Heart left ventricle (tissue), 16 donors: ENCODE measurements at regions not wholly inside any gene's neighbourhood (a gene's known extent, or its start where the extent isn't known, plus 50 kb on each side); places are given as distances from the start of the nearest gene placed in this dataset.

Experiments used
- ATAC-seq, 4 donors: fragments of 200-7000 bp; cut with Tn5 transposase; one replicate each; pipeline ENCODE4 v1.9.1; 2020 to 2022; ENCODE audit warnings: moderate library complexity in 4 of 4, mild to moderate bottlenecking in 3 of 4, moderate number of reproducible peaks in 1 of 4
- DNase-seq, 5 donors: peaks; one replicate each; pipeline ENCODE4 v3.0.0-alpha.2; 2020
- H3K27ac ChIP-seq, 12 donors: fragments of 200-600 bp; sonication (generic) in 4 of 12; one replicate each; pipeline versions ENCODE4 v1.5.0 to v1.8.0; 2016 to 2022; ENCODE audit warnings: mild to moderate bottlenecking in 2 of 12
- H3K27me3 ChIP-seq, 9 donors: fragments of 200-600 bp; sonication (generic) in 2 of 9; one replicate each; pipeline versions ENCODE4 v1.5.1 to v1.8.0; 2016 to 2022; ENCODE audit warnings: mild to moderate bottlenecking in 3 of 9
- H3K36me3 ChIP-seq, 9 donors: fragments of 200-600 bp; sonication (generic) in 2 of 9; one replicate each; pipeline versions ENCODE4 v1.5.0 to v1.8.0; 2018 to 2022; ENCODE audit warnings: mild to moderate bottlenecking in 2 of 9
- H3K4me1 ChIP-seq, 12 donors: fragments of 200-600 bp; sonication (generic) in 4 of 12; one replicate each; pipeline versions ENCODE4 v1.5.0 to v1.8.0; 2016 to 2022; ENCODE audit warnings: mild to moderate bottlenecking in 3 of 12
- H3K4me3 ChIP-seq, 12 donors: fragments of 200-600 bp; sonication (generic) in 4 of 12; one replicate each; pipeline versions ENCODE4 v1.5.0 to v1.8.0; 2017 to 2022; ENCODE audit warnings: mild to moderate bottlenecking in 9 of 12, moderate library complexity in 4 of 12
- H3K9me3 ChIP-seq, 12 donors: fragments of 200-600 bp; sonication (generic) in 4 of 12; one replicate each; pipeline versions ENCODE4 v1.5.0 to v1.8.0; 2016 to 2022; ENCODE audit warnings: mild to moderate bottlenecking in 1 of 12
- POLR2A ChIP-seq, 2 donors: fragments of 450-650 bp; IDR thresholded peaks; one replicate each; pipeline ENCODE4 v1.6.1; 2017; ENCODE audit warnings: antibody characterized with exemption in 2 of 2, mild to moderate bottlenecking in 2 of 2, moderate library complexity in 2 of 2
- WGBS, 4 donors: extraction: QIAGEN DNeasy Blood & Tissue Kit in 2 of 4; methylation state at CpG; one replicate each; pipeline versions ENCODE4 v1.1.5 to v1.1.7; 2013 to 2018; 5-methylcytosine and 5-hydroxymethylcytosine counted together
- intact Hi-C, 10 donors: fragments of 100-400 bp; cut with DNase I; formaldehyde crosslinking; loops; one replicate each; pipeline versions ENCODE4 v1.11.1 to v1.14.2; 2022
- TF ChIP-seq, protein P1 (sequence below), 12 donors: fragments of 200-600 bp; sonication (generic) in 4 of 12; IDR thresholded peaks; one replicate each; pipeline versions ENCODE4 v1.5.0 to v1.8.0; 2018 to 2022; ENCODE audit warnings: antibody characterized with exemption in 12 of 12, mild to moderate bottlenecking in 5 of 12
- donor health status: ischemic (EF 13 %, LVEDD 7.1; RV severe dilation, severe dysfunction).
- donor health status: healthy with polysubstance abuse.
- donor health status: DM: no; HTN: yes; CAD: no.
- donor health status: DM: no; HTN: no; CAD: no.
- donor health status: ischemic (EF 25% LVEDD 6.9; RV normal size, moderate dysfunction).
- donor health status: ischemic (EF 25% LVEDD 5.7; RV mildly dilated, moderate dysfunction).
- donor health status: healthy.
- donor health status: DM: yes; HTN: yes; CAD: no.
- donor health status: ischemic (EF 35%, LVEDD 5.7; RV mildly dilated, moderate dysfunction).
- donor health status: nonischemic (EF 11% LVEDD 7.7; RV severe dilation, severe dysfunction).
- donor health status: DM: yes; HTN: yes; CAD: no.
- donor health status: PGD.
- donor health status: ischemic (EF 29% LVEDD 5.4; RV normal size, mild dysfunction).
- donor health status: nonischemic (EF 23%, LVEDD 6.1; RV moderate dilation, normal function).

DNA sequence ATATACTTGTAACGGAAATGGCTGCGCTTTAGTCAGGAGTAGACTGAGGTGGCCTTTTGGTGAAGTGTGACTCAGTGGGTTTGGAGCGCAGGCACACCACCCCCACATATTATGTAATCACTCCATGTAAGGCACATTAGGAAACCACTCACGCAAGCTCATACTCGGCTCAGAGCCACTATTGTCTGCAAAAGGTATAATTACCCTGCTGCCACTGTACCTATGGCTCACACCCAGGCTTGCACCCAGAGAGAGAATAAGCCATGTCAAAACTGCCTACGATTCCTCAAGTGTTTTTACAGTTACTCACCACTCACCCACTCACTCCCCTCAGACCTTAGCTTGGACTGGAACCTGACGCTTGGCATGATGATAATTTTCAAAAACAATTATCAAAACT lies 611.9 kb upstream of the CCDC54 start:
- TF ChIP-seq, protein P1, sequence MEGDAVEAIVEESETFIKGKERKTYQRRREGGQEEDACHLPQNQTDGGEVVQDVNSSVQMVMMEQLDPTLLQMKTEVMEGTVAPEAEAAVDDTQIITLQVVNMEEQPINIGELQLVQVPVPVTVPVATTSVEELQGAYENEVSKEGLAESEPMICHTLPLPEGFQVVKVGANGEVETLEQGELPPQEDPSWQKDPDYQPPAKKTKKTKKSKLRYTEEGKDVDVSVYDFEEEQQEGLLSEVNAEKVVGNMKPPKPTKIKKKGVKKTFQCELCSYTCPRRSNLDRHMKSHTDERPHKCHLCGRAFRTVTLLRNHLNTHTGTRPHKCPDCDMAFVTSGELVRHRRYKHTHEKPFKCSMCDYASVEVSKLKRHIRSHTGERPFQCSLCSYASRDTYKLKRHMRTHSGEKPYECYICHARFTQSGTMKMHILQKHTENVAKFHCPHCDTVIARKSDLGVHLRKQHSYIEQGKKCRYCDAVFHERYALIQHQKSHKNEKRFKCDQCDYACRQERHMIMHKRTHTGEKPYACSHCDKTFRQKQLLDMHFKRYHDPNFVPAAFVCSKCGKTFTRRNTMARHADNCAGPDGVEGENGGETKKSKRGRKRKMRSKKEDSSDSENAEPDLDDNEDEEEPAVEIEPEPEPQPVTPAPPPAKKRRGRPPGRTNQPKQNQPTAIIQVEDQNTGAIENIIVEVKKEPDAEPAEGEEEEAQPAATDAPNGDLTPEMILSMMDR (IDR thresholded peaks at IDR 0.05), result no peak
- no peak for TF ChIP-seq POLR2A (IDR thresholded peaks at IDR 0.05)
- Histone ChIP-seq H3K36me3 (no peaks in the 10 kb centered on the region), H3K4me3 (no peak overlapping the region), H3K9me3 (peaks cover 0 to 5% (median 0%) of the 10 kb centered on the region in 12 donors), H3K27me3 (no peaks in the 10 kb centered on the region), H3K4me1 (no peaks in the 10 kb centered on the region), H3K27ac (no peak overlapping the region)
- intact Hi-C loops, result no loop called here
- 82 to 88% (median 86%) methylated on average over 7 of the region's 7 CpGs for WGBS, 4 donors
- no peak for ATAC-seq
- DNase-seq, result no peak

DNA sequence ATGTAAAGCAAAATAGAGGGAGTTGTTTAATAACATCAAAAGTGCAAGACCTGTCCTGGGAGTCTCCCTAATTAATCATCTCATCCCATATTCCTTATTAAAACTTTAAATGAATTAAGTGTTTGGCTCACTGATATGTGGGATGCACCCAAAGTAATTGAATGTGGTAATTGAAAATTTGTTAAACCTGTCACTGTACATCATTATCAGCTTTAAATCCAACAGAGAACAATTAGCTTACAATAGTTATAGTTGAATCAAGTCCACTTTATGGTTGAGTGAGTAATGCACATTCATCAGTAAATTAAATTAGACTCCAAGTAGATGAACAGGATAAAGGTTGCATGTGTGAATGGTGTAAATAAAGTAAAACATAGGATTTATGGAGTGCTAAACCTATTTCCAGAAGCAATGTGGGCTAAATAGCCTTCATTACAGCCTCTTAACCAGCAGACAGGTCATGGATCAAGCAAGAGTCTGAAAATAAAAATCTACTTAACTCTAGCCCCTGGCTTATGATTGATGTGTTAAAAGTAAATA lies 608.2 kb upstream of the CCDC54 start:
- H3K27ac ChIP-seq, result no peak overlapping the region
- no peaks in the 10 kb centered on the region for H3K4me1 ChIP-seq
- no peaks in the 10 kb centered on the region for H3K27me3 ChIP-seq
- ATAC-seq (no peak), DNase-seq (no peak)
- intact Hi-C loops, result no loop called here
- no peaks in the 10 kb centered on the region for H3K36me3 ChIP-seq
- TF ChIP-seq POLR2A (IDR thresholded peaks at IDR 0.05), result no peak
- TF ChIP-seq, protein P1 (IDR thresholded peaks at IDR 0.05), result no peak
- peaks cover 0 to 5% (median 0%) of the 10 kb centered on the region in 12 donors for H3K9me3 ChIP-seq
- H3K4me3 ChIP-seq, result no peak overlapping the region

DNA sequence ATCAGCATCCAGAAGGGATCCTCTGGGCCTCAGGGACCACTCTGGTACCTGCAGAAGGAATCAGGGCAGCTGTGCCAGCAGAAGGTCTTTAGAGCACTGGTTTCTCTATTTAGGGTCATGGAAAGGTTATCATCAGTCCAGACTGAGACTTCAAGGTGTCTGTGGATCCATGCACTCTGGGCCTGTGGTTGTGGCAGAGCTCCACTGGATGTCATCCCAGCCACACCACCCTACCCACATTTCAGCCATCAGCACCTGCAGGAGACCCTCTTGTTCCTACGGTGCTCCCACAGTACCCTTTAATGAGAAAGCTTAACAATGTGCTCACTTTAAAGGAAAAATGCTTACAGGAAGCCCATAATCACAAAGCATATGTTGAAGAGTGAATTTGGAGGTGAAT lies 603.4 kb upstream of the CCDC54 start:
- intact Hi-C loops, result no loop called here
- no peak overlapping the region for H3K4me3 ChIP-seq
- 67 to 83% (median 74%) methylated on average over 1 of the region's 1 CpG for WGBS, 4 donors
- H3K27ac ChIP-seq, result no peak overlapping the region
- H3K27me3 ChIP-seq, result no peaks in the 10 kb centered on the region
- peaks cover 0 to 6% (median 0%) of the 10 kb centered on the region in 12 donors for H3K9me3 ChIP-seq
- H3K4me1 ChIP-seq, result no peaks in the 10 kb centered on the region
- DNase-seq, result no peak
- ATAC-seq, result no peak
- no peaks in the 10 kb centered on the region for H3K36me3 ChIP-seq
- TF ChIP-seq, protein P1 (IDR thresholded peaks at IDR 0.05), result no peak
- TF ChIP-seq POLR2A (IDR thresholded peaks at IDR 0.05), result no peak

DNA sequence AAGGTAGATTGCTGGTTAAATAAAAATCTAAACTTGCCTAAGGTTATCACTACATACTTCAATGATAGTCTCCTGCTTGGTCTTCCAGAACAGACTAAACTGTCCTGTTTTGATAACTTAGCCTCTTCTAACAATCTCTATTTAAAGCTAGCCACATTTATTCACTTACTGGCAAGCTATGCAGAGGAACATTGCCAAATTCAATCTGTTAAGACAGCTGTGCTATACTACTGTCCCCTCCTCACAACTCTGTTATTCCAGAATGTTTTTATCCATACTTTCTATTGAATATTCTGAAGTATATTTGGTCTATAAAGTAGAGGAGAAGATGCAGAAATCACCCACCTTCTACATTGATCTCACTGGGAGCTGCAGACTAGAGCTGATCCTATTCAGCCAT lies 594.0 kb upstream of the CCDC54 start:
- ATAC-seq, result no peak
- no peak for DNase-seq
- no peaks in the 10 kb centered on the region for H3K27me3 ChIP-seq
- no peaks in the 10 kb centered on the region for H3K9me3 ChIP-seq
- intact Hi-C loops, result no loop called here
- H3K4me1 ChIP-seq, result peaks cover 0 to 6% (median 0%) of the 10 kb centered on the region in 12 donors
- H3K27ac ChIP-seq, result no peak overlapping the region
- no peak overlapping the region for H3K4me3 ChIP-seq
- TF ChIP-seq, protein P1 (IDR thresholded peaks at IDR 0.05), result no peak
- no peak for TF ChIP-seq POLR2A (IDR thresholded peaks at IDR 0.05)
- no peaks in the 10 kb centered on the region for H3K36me3 ChIP-seq
